ENCODE measurements at regions not wholly inside any gene's neighbourhood (a gene's known extent, or its start where the extent isn't known, plus 50 kb on each side); places are given as distances from the start of the nearest gene placed in this dataset.
"Not testable (repeated sequence)": the region's sequence is repeated elsewhere in the genome, so short reads cannot be mapped to it uniquely, and the experiment has no call there.

DNA sequence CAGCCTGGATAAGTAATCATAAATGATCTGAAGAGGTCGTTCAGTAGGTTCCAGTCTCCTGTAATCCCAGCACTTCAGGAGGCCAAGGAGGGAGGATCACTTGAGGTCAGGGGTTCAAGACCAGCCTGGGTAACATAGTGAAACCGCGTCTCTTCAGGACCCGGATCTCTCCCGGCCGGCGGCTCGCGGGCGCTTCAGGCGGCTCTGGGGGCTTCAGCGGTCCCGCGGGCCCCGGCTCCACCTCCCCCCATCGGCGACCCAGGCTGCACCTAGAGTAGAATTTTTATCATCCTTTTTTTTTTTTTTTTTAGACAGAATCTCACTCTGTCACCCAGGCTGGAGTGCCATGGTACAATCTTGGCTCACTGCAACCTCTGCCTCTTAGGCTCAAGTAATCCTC, 95.9 kb downstream of the ABCC12 start:
- no peak overlapping the region for H3K4me3 ChIP-seq (replicated peaks; ENCODE audit: low read depth, low read length)
- TF ChIP-seq, protein P1, sequence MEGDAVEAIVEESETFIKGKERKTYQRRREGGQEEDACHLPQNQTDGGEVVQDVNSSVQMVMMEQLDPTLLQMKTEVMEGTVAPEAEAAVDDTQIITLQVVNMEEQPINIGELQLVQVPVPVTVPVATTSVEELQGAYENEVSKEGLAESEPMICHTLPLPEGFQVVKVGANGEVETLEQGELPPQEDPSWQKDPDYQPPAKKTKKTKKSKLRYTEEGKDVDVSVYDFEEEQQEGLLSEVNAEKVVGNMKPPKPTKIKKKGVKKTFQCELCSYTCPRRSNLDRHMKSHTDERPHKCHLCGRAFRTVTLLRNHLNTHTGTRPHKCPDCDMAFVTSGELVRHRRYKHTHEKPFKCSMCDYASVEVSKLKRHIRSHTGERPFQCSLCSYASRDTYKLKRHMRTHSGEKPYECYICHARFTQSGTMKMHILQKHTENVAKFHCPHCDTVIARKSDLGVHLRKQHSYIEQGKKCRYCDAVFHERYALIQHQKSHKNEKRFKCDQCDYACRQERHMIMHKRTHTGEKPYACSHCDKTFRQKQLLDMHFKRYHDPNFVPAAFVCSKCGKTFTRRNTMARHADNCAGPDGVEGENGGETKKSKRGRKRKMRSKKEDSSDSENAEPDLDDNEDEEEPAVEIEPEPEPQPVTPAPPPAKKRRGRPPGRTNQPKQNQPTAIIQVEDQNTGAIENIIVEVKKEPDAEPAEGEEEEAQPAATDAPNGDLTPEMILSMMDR (IDR thresholded peaks at IDR 0.05; ENCODE audit: low read depth, low read length, missing control alignments): no peak
- no peak for DNase-seq (ENCODE audit: extremely low read depth, low read depth)

DNA sequence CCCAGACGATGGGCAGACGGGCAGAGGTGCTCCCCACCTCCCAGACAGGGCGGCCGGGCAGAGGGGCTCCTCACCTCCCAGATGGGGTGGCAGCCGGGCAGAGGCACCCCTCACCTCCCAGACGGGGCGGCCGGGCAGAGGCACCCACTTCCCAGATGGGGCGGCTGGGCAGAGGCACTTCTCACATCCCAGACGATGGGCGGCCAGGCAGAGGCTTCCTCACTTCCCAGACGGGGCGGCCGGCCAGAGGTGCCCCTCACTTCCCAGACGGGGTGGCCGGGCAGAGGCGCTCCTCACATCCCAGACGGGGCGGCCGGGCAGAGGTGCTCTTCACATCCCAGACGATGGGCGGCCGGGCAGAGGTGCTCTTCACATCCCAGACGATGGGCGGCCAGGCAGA, 96.6 kb downstream of the ABCC12 start:
- not testable (repeated sequence) for DNase-seq (ENCODE audit: extremely low read depth, low read depth); H3K4me3 ChIP-seq (replicated peaks; ENCODE audit: low read depth, low read length)

DNA sequence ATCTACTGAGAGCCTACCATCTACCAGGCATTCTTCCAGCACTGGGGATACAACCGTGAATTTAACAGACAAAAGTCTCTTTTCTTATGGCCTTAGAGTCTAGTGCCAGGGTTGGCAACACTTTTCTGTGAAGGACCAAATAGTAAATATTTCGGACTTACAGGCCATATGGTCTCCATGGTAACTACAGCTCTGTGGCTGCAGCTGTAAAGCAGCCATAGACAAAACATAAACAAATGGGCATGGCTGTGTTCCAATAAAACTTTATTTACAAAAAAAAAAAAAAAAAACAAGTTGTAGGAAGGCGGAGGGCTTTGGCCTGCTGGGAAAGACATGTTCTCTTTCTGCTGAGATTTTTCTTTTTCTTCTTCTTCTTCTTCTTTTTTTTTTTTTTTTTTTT, 98.7 kb downstream of the ABCC12 start:
- H3K4me3 ChIP-seq (replicated peaks; ENCODE audit: low read depth, low read length): no peak overlapping the region
- peak; percentile 12 for DNase-seq (ENCODE audit: extremely low read depth, low read depth)
- TF ChIP-seq, protein P1 (IDR thresholded peaks at IDR 0.05; ENCODE audit: low read depth, low read length, missing control alignments): no peak

DNA sequence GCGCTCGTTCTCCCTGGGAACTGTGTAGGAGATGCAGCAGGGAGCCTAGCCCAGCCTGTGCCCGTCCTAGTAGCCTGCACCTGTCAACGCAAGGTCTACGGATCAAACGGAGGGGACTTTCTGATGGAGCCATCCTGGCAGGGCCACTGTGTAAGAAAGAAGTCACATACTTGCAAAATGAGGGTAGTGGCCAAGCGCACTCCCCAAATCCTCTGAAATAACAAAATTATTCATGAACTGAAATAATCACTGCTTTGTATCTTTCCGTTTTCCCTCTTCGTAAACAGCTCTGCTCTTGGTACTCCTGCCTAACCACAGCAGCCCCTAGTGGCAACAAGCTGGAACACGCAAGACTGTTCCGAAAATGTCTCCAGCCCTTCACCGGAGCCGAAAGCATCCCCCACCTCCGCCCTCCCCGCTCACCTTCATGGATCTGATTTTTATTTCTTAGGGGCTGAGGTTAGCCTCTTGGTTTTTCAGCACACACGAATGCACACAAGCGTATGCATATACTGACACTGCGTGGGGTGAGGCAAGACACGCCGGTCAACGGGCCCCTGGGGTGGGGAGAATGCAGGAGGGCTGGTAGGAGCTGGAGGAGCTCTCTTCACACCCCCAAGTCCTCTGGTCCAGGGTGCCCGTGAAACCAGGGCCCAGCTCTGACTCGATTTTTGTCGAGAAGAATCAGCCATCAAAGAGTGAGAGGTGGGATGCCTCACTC, 100.8 kb downstream of the ABCC12 start:
- TF ChIP-seq, protein P1 (IDR thresholded peaks at IDR 0.05; ENCODE audit: low read depth, low read length, missing control alignments): peak; percentile 94
- H3K4me3 ChIP-seq (replicated peaks; ENCODE audit: low read depth, low read length): no peak overlapping the region
- peak; percentile 12 for DNase-seq (ENCODE audit: extremely low read depth, low read depth)

DNA sequence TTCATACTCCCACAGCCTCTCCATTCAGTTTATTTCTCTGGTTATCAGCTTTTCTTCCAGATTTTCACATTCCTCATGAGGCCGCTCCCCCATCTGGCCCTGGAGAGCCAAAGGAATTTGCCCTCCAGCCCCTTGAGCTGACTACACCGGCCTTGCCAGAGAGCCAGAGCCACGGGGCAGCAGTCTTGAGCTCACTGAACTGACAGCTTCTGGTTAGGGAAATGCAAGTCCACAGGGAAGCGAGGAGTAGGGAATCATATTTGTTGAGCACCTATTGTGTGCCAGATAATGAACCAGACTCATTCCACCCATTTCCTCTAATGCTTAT, 102.4 kb downstream of the ABCC12 start:
- DNase-seq (ENCODE audit: extremely low read depth, low read depth): peak; percentile 4
- TF ChIP-seq, protein P1 (IDR thresholded peaks at IDR 0.05; ENCODE audit: low read depth, low read length, missing control alignments): no peak
- H3K4me3 ChIP-seq (replicated peaks; ENCODE audit: low read depth, low read length): no peak overlapping the region

DNA sequence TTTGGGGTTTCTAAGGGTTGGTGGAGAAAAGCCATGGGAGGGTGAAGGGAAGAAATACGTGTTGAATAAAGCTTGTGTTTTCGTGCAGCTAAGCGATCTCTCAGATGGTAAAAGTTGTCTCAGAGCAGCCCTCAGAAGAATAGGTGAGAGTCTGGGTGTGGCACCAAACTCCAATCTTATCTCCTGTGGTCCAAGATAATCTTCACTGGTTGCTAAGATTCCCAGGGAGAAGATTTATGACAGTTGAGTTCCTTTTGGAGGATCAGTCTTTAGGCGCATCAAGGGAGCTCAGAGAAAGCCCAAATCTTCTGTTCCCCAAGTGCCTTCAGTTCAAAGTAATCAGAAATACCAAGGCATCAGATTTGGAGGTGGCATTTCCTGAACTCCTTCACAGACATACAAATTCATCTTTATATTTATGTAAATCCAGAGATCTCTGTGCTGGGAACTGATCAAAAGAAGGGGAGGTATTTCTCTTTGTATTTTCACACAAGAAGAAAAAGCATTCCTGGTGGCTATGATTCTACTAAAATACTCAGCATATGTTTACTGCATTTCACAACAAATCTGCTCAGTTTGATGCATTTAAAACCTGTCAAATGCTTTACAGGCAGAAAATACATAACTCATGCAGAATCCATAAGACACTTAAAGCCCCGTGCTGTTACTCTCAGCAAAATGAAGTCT, 102.9 kb downstream of the ABCC12 start:
- TF ChIP-seq, protein P1 (IDR thresholded peaks at IDR 0.05; ENCODE audit: low read depth, low read length, missing control alignments): no peak
- H3K4me3 ChIP-seq (replicated peaks; ENCODE audit: low read depth, low read length): no peak overlapping the region
- DNase-seq (ENCODE audit: extremely low read depth, low read depth): no peak

DNA sequence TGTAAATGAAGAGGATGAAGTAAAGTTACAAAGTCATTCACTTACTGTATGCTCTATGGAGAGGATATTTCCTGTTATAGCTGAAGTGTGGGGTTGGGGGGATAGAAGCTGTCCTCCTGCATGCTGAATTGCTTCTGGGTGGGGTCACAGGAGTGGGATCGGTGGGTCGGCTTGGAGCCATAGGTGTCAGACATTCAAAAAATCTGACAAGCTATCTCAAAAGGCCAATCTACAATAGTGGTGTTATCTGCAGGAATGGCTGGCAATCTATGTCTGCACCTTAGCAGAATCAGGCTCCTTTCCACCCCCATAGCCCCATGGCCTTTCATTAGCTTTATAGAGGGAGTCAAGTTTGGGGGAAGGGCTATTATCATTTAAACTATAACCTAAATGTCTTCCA, 104.9 kb downstream of the ABCC12 start:
- H3K4me3 ChIP-seq (replicated peaks; ENCODE audit: low read depth, low read length): no peak overlapping the region
- TF ChIP-seq, protein P1 (IDR thresholded peaks at IDR 0.05; ENCODE audit: low read depth, low read length, missing control alignments): no peak
- no peak for DNase-seq (ENCODE audit: extremely low read depth, low read depth)

All from HFF-Myc (cell line).